Thyroid gland (tissue), 4 donors: ENCODE measurements at regions not wholly inside any gene's neighbourhood (a gene's known extent, or its start where the extent isn't known, plus 50 kb on each side); places are given as distances from the start of the nearest gene placed in this dataset.

Source experiments
- CTCF ChIP-seq, 6 experiments: fragments of 200-600 bp in 3 of 6; fragments of 450-650 bp in 3 of 6; sonication (generic) in 3 of 6; IDR thresholded peaks; one replicate each; pipeline ENCODE4 v1.5.1; 2016 to 2019; ENCODE audit warnings: antibody characterized with exemption in 6 of 6, mild to moderate bottlenecking in 2 of 6, inconsistent platforms in 1 of 6, moderate library complexity in 1 of 6
- POLR2A ChIP-seq, 2 donors: fragments of 450-650 bp; IDR thresholded peaks; one replicate each; pipeline ENCODE4 v1.6.1; 2017; ENCODE audit warnings: antibody characterized with exemption in 2 of 2, mild to moderate bottlenecking in 2 of 2, moderate library complexity in 1 of 2

- no peak for TF ChIP-seq CTCF (IDR thresholded peaks at IDR 0.05)
- no peak for TF ChIP-seq POLR2A (IDR thresholded peaks at IDR 0.05)
Measured at GRCh38 chr6:51090343-51090742, 271.7 kb downstream of the TFAP2B start.
